Choroid plexus epithelial cell (primary cell): ENCODE measurements at regions not wholly inside any gene's neighbourhood (a gene's known extent, or its start where the extent isn't known, plus 50 kb on each side); places are given as distances from the start of the nearest gene placed in this dataset.

Source experiments
- DNase-seq: peaks from one replicate; pipeline ENCODE4 v3.0.0-alpha.2; 2010; ENCODE audit warnings: low read depth
- H3K4me3 ChIP-seq: 2 replicates; pipeline ENCODE4 v1.5.1; 2011; ENCODE audit warnings: low read depth, mild to moderate bottlenecking, control low read depth, low read length, moderate library complexity
- TF ChIP-seq, protein P1 (sequence below): conservative IDR thresholded peaks from 2 replicates; pipeline ENCODE4 v1.5.1; 2011; ENCODE audit warnings: low read depth, mild to moderate bottlenecking, control low read depth, inconsistent platforms, low read length, moderate library complexity

DNA sequence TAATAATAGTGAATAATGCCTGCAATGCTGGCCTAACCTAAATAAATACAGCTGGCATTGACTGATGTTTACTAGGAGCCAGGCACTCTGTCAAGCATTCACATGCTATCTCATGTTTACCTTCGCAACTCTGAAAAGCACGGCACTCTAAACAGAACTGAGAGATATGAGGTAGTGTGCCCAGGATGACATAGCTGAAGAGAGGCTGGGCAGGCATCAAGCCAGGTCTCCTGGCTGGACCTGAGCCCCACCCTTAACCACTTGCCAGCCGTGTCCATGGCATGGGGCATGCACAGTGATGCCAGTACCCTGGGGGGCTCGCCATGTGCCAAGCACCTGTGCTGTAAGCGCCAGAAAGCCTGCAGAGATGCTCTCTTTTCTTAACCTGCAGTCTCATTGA lies 119.4 kb upstream of the MVB12B start:
- DNase-seq: no peak
- H3K4me3 ChIP-seq: no peak overlapping the region
- TF ChIP-seq, protein P1, sequence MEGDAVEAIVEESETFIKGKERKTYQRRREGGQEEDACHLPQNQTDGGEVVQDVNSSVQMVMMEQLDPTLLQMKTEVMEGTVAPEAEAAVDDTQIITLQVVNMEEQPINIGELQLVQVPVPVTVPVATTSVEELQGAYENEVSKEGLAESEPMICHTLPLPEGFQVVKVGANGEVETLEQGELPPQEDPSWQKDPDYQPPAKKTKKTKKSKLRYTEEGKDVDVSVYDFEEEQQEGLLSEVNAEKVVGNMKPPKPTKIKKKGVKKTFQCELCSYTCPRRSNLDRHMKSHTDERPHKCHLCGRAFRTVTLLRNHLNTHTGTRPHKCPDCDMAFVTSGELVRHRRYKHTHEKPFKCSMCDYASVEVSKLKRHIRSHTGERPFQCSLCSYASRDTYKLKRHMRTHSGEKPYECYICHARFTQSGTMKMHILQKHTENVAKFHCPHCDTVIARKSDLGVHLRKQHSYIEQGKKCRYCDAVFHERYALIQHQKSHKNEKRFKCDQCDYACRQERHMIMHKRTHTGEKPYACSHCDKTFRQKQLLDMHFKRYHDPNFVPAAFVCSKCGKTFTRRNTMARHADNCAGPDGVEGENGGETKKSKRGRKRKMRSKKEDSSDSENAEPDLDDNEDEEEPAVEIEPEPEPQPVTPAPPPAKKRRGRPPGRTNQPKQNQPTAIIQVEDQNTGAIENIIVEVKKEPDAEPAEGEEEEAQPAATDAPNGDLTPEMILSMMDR: no peak

DNA sequence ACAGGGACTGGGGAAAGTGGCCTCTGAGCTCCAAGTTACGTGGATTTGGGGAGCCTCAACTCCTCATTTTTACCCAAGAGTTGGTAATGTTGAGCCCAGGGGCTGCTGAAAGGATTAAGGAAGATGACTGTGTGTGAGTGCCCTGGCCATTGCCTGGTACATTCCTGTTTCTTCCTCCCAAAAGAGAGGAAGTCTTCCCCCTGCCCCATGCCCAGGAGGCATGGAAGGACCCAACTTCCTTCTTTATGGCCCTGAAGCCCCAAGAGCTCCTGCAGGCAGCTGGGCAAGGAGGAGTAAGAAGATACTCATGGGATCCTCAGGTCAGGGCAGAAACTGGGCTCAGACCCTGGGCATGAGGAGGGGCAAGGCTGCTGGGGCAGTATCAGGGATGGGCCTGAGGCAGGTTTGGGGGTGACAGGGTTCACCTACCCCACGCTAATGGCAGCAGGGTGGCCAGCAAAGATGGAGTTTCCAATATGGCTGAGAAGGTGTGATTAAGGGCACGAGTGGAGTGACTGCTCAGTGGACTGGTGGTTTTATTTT lies 118.3 kb upstream of the MVB12B start:
- DNase-seq: no peak
- H3K4me3 ChIP-seq: no peak overlapping the region
- TF ChIP-seq, protein P1: no peak

DNA sequence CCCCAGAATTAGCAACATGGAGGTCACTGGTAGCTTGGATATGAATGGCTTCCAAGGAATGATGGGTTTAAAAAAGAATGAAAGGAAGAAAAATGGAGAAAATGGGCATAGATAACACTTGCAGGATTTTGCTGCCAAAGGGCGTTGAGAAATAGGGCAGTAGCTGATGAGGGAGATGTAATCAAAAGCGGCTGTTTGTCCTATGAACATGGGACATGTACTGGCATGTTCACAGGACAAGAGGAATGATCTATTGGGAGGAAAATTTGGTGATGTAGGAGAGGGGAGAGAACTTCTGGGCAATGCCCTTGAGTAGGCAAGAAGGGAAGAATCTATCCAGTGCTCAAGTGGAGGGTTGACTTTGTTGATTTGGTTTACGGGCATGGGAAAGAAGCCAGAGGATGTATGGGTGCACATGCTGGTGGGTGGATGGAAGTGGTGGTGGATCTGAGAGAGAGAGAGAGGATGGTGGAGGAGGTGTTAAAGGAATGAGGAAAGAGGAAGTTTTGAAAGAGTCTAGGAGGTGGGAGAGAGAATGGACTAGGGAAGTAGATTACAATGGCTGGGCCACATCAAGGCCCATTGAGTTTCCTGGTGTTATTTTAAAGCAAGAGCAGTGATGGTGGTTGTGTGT lies 115.1 kb upstream of the MVB12B start:
- DNase-seq: no peak
- TF ChIP-seq, protein P1: no peak
- no peak overlapping the region for H3K4me3 ChIP-seq

DNA sequence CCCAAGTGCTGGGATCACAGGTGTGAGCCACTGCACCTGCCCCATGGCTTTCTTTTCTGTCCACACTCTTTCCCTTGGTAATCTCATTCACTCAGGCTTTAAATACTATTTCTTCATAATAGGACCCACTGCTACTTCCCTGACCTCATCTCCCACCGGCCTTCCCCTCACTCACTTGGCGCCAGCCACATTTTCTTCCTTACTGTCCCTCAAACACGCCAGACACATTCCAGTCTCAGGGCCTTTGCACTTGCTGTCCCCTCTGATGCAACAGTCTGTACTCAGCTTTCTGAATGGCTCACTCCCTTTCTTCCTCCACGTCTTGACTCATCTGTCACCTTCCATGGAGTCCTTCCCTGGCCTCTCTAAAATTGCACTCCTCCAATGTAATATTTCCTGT lies 111.1 kb upstream of the MVB12B start:
- no peak for DNase-seq
- TF ChIP-seq, protein P1: no peak
- H3K4me3 ChIP-seq: no peak overlapping the region

DNA sequence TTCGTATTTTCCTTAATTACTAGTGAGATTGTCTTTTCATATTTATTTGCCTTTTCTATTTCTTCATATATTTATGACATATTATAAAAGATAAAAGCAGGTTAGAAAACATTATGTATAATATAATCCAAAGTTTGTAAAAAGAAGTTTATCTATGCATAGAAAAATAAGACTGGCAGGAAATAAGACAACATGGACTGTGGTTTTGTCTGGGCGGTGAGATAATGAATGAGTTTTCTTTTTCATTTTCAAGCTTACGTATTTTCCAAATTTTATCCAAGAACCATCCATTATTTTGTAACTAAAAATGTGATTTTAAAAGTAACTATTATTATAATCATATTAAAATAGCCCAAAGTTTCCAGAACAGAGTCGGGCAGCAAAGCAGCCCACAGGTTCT lies 109.8 kb upstream of the MVB12B start:
- TF ChIP-seq, protein P1: no peak
- no peak for DNase-seq
- H3K4me3 ChIP-seq: no peak overlapping the region

DNA sequence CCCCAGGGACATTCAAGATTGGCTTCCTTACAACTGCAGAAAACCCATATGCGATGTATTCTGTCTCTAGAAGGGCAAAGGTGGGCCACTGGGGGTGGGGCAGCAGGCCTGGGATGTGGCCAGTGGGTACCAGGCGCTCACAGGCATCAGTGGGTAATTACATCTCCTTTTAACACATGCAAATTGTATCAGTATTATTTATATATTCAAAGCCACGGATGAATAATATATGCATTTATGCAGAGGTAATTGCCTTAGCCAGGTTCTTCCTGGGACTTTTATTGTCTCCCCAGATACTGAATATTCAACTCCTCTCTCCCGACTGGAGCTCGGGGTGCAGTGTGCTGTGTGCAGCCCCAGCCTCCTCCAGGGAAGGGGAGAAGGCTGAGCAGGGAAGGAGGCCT lies 109.4 kb upstream of the MVB12B start:
- no peak for DNase-seq
- H3K4me3 ChIP-seq: no peak overlapping the region
- TF ChIP-seq, protein P1: no peak

DNA sequence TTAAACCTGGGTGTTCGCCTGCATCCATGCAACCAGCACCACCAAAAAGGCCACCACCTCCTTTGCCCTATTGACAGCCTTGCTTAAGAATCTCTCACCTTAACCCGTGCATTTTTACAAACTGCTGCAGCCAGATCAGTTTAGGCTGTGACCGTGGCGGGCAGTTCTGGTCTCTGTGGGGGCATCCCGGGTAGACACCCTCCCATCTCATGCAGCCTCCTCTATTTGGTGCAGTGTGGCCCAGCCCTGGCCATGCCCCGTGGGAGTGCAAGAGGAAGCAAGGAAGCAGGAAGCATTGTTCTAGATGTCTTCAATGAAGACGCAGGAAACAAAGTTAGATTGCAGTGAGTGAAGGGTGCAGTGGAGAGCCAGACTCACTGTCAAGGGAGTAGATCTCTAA lies 108.8 kb upstream of the MVB12B start:
- no peak overlapping the region for H3K4me3 ChIP-seq
- no peak for DNase-seq
- TF ChIP-seq, protein P1: no peak
